GM23338 (cell line): ENCODE measurements at regions not wholly inside any gene's neighbourhood (a gene's known extent, or its start where the extent isn't known, plus 50 kb on each side); places are given as distances from the start of the nearest gene placed in this dataset.
"Not testable (repeated sequence)": the region's sequence is repeated elsewhere in the genome, so short reads cannot be mapped to it uniquely, and the experiment has no call there.

Source experiments
- CREB1 ChIP-seq: fragments of 250-450 bp; sonication (Bioruptor Pico); IDR thresholded peaks from 2 replicates; pipeline ENCODE4 v1.5.0; 2020; ENCODE audit warnings: low read depth, mild to moderate bottlenecking, moderate library complexity
- ETS1 ChIP-seq: IDR thresholded peaks from 2 replicates; pipeline ENCODE4 v1.6.1; 2016; ENCODE audit warnings: antibody characterized with exemption
- EZH2 ChIP-seq: fragments of 200-600 bp; sonication (generic); IDR thresholded peaks from one replicate; pipeline ENCODE4 v1.8.0; 2017; ENCODE audit warnings: antibody characterized with exemption, mild to moderate bottlenecking, low read depth; ENCODE audit not compliant: unreplicated experiment
- EZH2phosphoT487 ChIP-seq: fragments of 200-600 bp; sonication (generic); IDR thresholded peaks from one replicate; pipeline ENCODE4 v1.8.1; 2018; ENCODE audit warnings: antibody characterized with exemption; ENCODE audit not compliant: unreplicated experiment
- JUNB ChIP-seq: IDR thresholded peaks from one replicate; pipeline ENCODE4 v1.6.1; 2016; ENCODE audit warnings: antibody characterized with exemption; ENCODE audit not compliant: unreplicated experiment
- NANOG ChIP-seq: IDR thresholded peaks from 2 replicates; pipeline ENCODE4 v1.6.1; 2016; ENCODE audit warnings: antibody characterized with exemption, borderline replicate concordance
- POLR2AphosphoS5 ChIP-seq: IDR thresholded peaks from 2 replicates; pipeline ENCODE4 v1.6.1; 2016; ENCODE audit warnings: antibody characterized with exemption, low read depth
- ZNF114 ChIP-seq: fragments of 250-450 bp; sonication (Bioruptor Pico); IDR thresholded peaks from 2 replicates; pipeline ENCODE4 v1.5.0; 2020; ENCODE audit warnings: mild to moderate bottlenecking, moderate library complexity
- ZNF331 ChIP-seq: fragments of 250-450 bp; sonication (Bioruptor Pico); IDR thresholded peaks from 2 replicates; pipeline ENCODE4 v1.5.0; 2020; ENCODE audit warnings: low read depth, mild to moderate bottlenecking, moderate library complexity
- ZNF462 ChIP-seq: fragments of 250-450 bp; sonication (Bioruptor Pico); IDR thresholded peaks from 2 replicates; pipeline ENCODE4 v1.5.0; 2020; ENCODE audit warnings: mild to moderate bottlenecking, moderate library complexity
- TF ChIP-seq, protein P1 (sequence below), 2 experiments: fragments of 200-600 bp in 1 of 2; sonication (generic) in 1 of 2; conservative IDR thresholded peaks; 2 replicates each; pipeline versions ENCODE4 v1.5.1 to v1.6.1; 2016 to 2017; ENCODE audit warnings: antibody characterized with exemption in 2 of 2, low read depth in 2 of 2, mild to moderate bottlenecking in 2 of 2, moderate library complexity in 1 of 2
- TF ChIP-seq, protein P2 (sequence below): IDR thresholded peaks from one replicate; pipeline ENCODE4 v1.6.1; 2018; ENCODE audit warnings: antibody characterized with exemption; ENCODE audit not compliant: unreplicated experiment

GRCh38 chr21:7929586-7929985 lies 2591.8 kb upstream of the TPTE start:
- TF ChIP-seq, protein P1, sequence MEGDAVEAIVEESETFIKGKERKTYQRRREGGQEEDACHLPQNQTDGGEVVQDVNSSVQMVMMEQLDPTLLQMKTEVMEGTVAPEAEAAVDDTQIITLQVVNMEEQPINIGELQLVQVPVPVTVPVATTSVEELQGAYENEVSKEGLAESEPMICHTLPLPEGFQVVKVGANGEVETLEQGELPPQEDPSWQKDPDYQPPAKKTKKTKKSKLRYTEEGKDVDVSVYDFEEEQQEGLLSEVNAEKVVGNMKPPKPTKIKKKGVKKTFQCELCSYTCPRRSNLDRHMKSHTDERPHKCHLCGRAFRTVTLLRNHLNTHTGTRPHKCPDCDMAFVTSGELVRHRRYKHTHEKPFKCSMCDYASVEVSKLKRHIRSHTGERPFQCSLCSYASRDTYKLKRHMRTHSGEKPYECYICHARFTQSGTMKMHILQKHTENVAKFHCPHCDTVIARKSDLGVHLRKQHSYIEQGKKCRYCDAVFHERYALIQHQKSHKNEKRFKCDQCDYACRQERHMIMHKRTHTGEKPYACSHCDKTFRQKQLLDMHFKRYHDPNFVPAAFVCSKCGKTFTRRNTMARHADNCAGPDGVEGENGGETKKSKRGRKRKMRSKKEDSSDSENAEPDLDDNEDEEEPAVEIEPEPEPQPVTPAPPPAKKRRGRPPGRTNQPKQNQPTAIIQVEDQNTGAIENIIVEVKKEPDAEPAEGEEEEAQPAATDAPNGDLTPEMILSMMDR (conservative IDR thresholded peaks at IDR 0.05; ENCODE audit: low read depth in 2 of 2) = not testable (repeated sequence)
- TF ChIP-seq ZNF462 (CRISPR knock-in tag); EZH2phosphoT487; EZH2; POLR2AphosphoS5; CREB1 (CRISPR knock-in tag); JUNB; ETS1; ZNF331 (CRISPR knock-in tag); ZNF114 (CRISPR knock-in tag); NANOG: not testable (repeated sequence)
- TF ChIP-seq, protein P2, sequence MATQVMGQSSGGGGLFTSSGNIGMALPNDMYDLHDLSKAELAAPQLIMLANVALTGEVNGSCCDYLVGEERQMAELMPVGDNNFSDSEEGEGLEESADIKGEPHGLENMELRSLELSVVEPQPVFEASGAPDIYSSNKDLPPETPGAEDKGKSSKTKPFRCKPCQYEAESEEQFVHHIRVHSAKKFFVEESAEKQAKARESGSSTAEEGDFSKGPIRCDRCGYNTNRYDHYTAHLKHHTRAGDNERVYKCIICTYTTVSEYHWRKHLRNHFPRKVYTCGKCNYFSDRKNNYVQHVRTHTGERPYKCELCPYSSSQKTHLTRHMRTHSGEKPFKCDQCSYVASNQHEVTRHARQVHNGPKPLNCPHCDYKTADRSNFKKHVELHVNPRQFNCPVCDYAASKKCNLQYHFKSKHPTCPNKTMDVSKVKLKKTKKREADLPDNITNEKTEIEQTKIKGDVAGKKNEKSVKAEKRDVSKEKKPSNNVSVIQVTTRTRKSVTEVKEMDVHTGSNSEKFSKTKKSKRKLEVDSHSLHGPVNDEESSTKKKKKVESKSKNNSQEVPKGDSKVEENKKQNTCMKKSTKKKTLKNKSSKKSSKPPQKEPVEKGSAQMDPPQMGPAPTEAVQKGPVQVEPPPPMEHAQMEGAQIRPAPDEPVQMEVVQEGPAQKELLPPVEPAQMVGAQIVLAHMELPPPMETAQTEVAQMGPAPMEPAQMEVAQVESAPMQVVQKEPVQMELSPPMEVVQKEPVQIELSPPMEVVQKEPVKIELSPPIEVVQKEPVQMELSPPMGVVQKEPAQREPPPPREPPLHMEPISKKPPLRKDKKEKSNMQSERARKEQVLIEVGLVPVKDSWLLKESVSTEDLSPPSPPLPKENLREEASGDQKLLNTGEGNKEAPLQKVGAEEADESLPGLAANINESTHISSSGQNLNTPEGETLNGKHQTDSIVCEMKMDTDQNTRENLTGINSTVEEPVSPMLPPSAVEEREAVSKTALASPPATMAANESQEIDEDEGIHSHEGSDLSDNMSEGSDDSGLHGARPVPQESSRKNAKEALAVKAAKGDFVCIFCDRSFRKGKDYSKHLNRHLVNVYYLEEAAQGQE = not testable (repeated sequence)
